Ovary (tissue), 3 donors: ENCODE measurements at regions not wholly inside any gene's neighbourhood (a gene's known extent, or its start where the extent isn't known, plus 50 kb on each side); places are given as distances from the start of the nearest gene placed in this dataset.

Experiments
- CTCF ChIP-seq, 3 donors: fragments of 450-650 bp in 2 of 3; fragments of 200-600 bp in 1 of 3; IDR thresholded peaks; one replicate each; pipeline versions ENCODE4 v1.5.1 to v1.8.0; 2016 to 2022; ENCODE audit warnings: antibody characterized with exemption in 3 of 3, mild to moderate bottlenecking in 1 of 3
- EP300 ChIP-seq: sonication (generic); formaldehyde crosslinking; IDR thresholded peaks from one replicate; pipeline ENCODE4 v1.6.1; 2017; ENCODE audit warnings: antibody characterized with exemption
- POLR2A ChIP-seq: fragments of 450-650 bp; IDR thresholded peaks from one replicate; pipeline ENCODE4 v1.6.1; 2017; ENCODE audit warnings: antibody characterized with exemption, mild to moderate bottlenecking, moderate library complexity
- donor health status: DM: no; HTN: no; CAD: no.

DNA sequence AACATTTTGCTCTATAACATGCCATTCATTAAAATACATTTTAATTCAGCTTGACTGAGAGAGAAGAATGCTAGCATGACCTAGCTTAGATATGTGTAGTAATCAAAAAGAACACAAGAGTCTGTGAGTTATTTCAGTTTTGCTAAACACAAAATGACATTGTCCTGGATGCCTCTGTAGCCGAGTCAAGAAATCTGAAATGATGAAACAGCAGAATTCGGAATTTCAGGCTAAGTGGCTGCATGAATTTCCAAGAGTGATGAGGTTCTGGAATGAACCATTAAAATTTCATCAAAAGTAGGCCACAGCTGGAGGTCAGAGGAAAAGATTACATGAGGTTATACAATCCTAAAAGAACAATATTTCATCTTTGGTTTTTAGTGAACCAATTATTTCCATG is 79.1 kb upstream of the CXADR start:
- TF ChIP-seq CTCF (IDR thresholded peaks at IDR 0.05) (no peak), EP300 (no peak), POLR2A (no peak)
